Esophagus squamous epithelium (tissue), 5 donors: ENCODE measurements at regions not wholly inside any gene's neighbourhood (a gene's known extent, or its start where the extent isn't known, plus 50 kb on each side); places are given as distances from the start of the nearest gene placed in this dataset.

Source experiments
- DNase-seq: peaks from one replicate; lab custom pipeline; 2025; lab: John Stamatoyannopoulos, UW
- H3K27ac ChIP-seq, 4 donors: fragments of 200-600 bp; sonication (generic); one replicate each; pipeline ENCODE4 v1.5.1; 2016 to 2019; ENCODE audit warnings: mild to moderate bottlenecking in 1 of 4
- H3K27me3 ChIP-seq, 4 donors: fragments of 200-600 bp; sonication (generic); 1 replicate in 3 of 4; 2 replicates in 1 of 4; pipeline versions ENCODE4 v1.5.1 to v1.6.0; 2017 to 2021; ENCODE audit warnings: antibody characterized with exemption in 1 of 4
- H3K36me3 ChIP-seq, 3 donors: fragments of 200-600 bp; sonication (generic); one replicate each; pipeline ENCODE4 v1.5.1; 2016 to 2019
- H3K4me1 ChIP-seq, 3 donors: fragments of 200-600 bp; sonication (generic); one replicate each; pipeline ENCODE4 v1.5.1; 2017 to 2019
- H3K4me3 ChIP-seq, 4 donors: fragments of 200-600 bp; sonication (generic); 1 replicate in 3 of 4; 2 replicates in 1 of 4; pipeline ENCODE4 v1.5.1; 2016 to 2019; ENCODE audit warnings: mild to moderate bottlenecking in 2 of 4, moderate library complexity in 1 of 4
- H3K9me3 ChIP-seq, 3 donors: fragments of 200-600 bp; sonication (generic); one replicate each; pipeline ENCODE4 v1.5.1; 2016 to 2019
- POLR2A ChIP-seq, 4 donors: fragments of 450-650 bp; IDR thresholded peaks; one replicate each; pipeline ENCODE4 v1.6.1; 2017; ENCODE audit warnings: antibody characterized with exemption in 4 of 4, mild to moderate bottlenecking in 4 of 4, moderate library complexity in 3 of 4
- WGBS, 2 donors: methylation state at CpG; one replicate each; pipeline ENCODE4 v1.1.5; 2018; 5-methylcytosine and 5-hydroxymethylcytosine counted together
- intact Hi-C: fragments of 100-400 bp; cut with DNase I; formaldehyde crosslinking; loops from one replicate; pipeline ENCODE4 v1.15.0; 2022
- TF ChIP-seq, protein P1 (sequence below), 6 experiments: fragments of 450-650 bp in 4 of 6; fragments of 200-600 bp in 2 of 6; sonication (generic) in 2 of 6; IDR thresholded peaks; one replicate each; pipeline ENCODE4 v1.5.1; 2016 to 2019; ENCODE audit warnings: antibody characterized with exemption in 6 of 6, mild to moderate bottlenecking in 4 of 6, moderate library complexity in 4 of 6
- donor health status: DM: yes; HTN: yes; CAD: no.

- intact Hi-C loops = no loop called here
- no peak overlapping the region for H3K27ac ChIP-seq
- no peak overlapping the region for H3K4me3 ChIP-seq
- no peaks in the 10 kb centered on the region for H3K4me1 ChIP-seq
- H3K9me3 ChIP-seq = peaks cover 0 to 39% (median 3%) of the 10 kb centered on the region in 3 donors
- H3K27me3 ChIP-seq = no peaks in the 10 kb centered on the region
- no peak for TF ChIP-seq POLR2A (IDR thresholded peaks at IDR 0.05)
- TF ChIP-seq, protein P1, sequence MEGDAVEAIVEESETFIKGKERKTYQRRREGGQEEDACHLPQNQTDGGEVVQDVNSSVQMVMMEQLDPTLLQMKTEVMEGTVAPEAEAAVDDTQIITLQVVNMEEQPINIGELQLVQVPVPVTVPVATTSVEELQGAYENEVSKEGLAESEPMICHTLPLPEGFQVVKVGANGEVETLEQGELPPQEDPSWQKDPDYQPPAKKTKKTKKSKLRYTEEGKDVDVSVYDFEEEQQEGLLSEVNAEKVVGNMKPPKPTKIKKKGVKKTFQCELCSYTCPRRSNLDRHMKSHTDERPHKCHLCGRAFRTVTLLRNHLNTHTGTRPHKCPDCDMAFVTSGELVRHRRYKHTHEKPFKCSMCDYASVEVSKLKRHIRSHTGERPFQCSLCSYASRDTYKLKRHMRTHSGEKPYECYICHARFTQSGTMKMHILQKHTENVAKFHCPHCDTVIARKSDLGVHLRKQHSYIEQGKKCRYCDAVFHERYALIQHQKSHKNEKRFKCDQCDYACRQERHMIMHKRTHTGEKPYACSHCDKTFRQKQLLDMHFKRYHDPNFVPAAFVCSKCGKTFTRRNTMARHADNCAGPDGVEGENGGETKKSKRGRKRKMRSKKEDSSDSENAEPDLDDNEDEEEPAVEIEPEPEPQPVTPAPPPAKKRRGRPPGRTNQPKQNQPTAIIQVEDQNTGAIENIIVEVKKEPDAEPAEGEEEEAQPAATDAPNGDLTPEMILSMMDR (IDR thresholded peaks at IDR 0.05) = no peak
- no peaks in the 10 kb centered on the region for H3K36me3 ChIP-seq
- WGBS, 2 donors = 32 to 58% methylated on average over 3 of the region's 3 CpGs
- no peak for DNase-seq
Observed at GRCh38 chr15:24901409-24901808, 53.4 kb upstream of the SNRPN start.
